HG03196 (cell line): ENCODE measurements at regions not wholly inside any gene's neighbourhood (a gene's known extent, or its start where the extent isn't known, plus 50 kb on each side); places are given as distances from the start of the nearest gene placed in this dataset.

Experiments used
- ATAC-seq: cut with Tn5 transposase; IDR thresholded peaks from one replicate; pipeline ENCODE4 v1.9.1; 2021; ENCODE audit not compliant: unreplicated experiment

DNA sequence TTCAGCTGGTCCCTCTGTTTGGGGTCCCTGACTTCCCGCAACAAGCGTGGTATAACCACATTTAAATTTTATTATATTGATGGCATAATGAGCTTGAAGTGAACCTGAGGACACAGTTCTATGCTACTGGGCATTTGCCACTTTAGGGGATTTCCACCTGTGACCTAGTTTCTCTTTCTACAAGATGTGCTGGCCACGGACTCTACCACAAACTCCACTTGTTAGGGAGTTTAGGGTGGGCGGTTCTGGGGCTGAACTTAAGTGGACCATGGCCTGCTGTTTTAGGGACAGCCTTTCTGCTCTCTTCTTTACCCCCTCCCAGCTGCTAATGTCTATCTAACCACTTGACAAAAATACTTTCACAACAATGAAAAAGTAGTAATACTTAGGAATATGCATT is 1199.1 kb downstream of the SI start:
- ATAC-seq: no peak

- ATAC-seq: no peak
Observed at GRCh38 chr3:163878396-163878795, 1199.9 kb downstream of the SI start.

DNA sequence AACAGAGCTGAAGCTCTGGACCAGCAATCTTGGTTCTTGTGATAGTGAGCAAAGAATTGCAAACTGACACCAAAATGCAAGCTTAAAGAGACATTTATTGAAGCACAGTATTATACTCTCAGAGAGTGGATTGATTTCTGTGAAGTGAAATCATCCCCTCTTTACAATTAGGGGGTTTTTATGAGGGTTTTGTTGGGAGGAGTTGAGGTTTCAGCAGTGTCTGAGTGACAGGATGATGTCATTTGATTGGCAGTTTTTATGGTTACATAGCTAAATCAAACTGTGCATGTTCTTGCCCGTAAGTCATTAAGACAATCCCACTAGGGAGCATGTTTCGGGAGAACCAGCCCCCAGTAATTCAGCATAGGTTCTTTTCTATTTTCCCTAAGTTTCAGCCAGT is 1200.5 kb downstream of the SI start:
- ATAC-seq: no peak

DNA sequence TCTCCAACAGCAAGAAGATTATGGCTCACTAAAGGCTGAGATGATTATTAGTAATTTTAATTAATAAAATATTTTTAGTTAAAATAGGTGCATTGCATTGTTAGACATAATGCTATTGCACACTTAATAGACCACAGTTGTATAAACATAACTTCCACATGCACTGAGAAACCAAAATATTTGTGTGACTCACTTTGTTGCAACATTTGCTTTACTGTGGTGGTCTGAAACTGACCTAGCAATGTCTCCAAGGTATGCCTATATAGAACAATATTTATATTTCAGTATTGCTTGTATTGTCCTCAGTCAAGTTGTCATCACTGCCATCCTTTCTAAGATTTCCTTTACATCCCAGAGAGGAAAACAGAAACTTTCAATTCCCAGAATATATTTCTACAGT is 1215.2 kb downstream of the SI start:
- ATAC-seq: no peak

DNA sequence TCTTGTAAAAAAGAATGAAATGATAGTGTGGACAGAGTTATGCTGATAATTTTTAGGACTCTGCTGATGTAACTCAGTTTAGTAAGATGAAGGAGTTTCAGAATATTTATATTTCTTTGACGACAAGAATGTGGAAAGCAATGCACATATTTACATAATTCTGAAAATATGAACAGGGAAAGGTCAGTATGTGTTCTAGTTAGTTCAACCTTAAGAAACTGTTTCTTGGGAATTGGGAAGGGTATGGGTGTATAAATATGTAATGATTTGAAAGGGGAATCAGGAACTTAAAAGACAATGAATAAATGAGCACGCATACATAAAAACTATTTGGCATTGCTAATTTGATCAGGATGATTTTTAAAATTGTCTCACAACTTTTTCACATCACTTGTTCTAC is 1226.1 kb downstream of the SI start:
- no peak for ATAC-seq

DNA sequence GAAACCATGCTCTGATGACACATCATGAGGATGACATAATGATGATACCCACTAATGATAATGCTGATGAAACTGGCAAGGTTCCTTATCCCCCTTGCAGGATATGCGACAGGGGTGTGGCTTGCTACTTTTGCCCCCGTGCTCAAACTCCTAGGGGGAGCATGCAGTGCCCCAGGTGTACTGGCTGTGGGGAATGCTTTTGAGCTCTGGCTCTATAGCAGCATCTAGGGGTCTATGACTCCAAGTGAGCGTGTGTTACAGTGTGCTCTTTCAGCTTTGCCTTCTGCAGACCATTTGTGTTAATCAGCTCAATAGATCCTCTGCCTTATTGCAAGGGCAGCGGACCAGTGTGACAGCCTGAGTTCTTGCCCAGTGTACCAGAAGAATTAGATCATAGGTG is 1239.5 kb downstream of the SI start:
- no peak for ATAC-seq

DNA sequence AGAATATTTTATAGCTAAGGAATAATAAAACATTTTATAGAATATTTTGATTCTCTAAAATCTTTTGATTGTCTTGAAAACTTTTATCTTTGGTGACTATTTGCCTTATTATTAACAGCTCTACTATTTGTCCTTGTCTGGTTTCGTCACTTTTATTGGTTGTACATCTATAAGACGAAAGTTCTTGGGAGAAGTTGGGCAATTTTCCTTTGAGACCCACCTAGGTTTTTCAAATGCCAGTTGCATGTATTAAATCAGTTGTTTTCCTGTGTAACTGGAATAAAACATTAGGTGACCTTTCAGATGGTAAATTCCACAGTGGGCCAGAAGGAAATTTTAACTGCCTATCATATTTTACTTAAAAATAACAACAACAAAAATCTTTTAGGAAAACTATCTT is 1245.7 kb downstream of the SI start:
- no peak for ATAC-seq

DNA sequence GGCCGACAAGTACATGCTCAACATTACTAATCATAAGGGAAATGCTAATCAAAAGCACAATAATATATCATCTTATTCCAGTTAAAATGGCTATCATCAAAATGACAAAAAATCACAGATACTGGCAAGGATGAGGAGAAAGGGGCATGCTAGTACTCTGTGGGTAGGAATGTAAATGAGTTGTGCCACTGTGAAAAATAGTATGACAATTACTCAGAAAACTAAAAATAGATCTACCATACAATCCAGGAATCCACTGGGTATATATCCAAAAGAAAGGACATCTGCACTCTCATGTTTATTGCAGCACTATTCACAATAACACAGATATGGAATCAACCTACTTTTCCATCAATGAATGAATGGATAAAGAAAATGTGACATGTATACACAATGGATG is 1256.5 kb downstream of the SI start:
- ATAC-seq: no peak

DNA sequence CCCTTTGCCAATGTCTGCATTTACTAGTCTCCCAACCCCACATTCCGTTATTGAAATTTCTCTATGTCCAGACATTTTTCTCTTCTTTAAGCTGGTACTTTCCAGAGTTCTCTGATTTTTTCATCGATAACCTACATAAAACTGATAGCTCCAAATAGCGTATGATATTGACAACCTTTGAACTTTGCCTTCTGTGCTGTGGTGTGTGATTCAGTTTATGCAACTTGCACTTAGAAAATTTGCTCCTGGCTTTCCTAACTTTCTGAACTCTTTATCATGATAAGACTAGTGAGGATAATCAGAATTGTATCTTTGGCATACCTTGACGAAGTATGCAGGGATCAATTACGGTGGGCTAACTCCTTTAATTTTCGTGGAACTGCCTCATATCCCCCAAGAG is 1261.3 kb downstream of the SI start:
- ATAC-seq: no peak

- ATAC-seq: no peak
Observed at GRCh38 chr3:163813935-163814334, 1264.4 kb downstream of the SI start.

DNA sequence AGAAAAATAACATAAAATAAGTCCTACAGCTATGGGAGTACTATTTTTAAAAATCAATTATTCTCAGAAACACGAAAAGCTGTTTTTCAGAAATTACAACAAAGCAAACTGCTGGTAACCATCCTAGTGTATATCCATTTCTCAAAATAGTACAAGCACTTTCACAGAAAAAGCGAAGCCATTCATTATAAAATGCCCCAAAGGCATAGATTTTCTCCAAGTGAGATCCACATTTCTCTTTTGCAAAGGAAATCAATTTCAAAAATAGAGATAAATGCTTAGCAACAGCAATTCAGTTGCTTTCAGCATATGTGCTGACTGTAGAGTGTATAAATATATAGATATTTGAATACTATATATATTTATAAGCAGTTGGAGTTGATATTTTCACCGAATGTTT is 1266.3 kb downstream of the SI start:
- no peak for ATAC-seq

DNA sequence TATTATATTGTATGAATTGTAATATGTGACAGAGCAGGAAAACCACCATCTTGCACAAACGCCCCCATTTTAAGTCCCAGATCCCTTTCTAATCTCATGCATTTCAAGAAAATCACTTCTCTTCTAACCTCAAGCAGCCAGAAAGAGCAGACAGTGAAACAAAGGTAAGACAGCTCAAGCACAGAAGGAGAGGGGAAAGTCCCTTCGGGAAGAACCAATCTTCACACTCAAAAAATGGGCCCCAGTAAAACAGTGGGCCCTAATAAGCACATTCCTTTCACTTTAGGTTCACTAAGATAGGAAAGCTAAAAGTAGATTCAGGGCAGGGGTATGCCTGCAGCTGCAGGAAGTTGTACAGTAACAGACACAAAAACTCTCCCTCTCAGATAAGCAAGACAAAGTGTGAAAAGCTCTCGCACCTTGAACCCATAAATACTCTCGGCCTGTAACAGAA is 1268.7 kb downstream of the SI start:
- no peak for ATAC-seq

- ATAC-seq: no peak
Observed at GRCh38 chr3:163786416-163786815, 1291.9 kb downstream of the SI start.

DNA sequence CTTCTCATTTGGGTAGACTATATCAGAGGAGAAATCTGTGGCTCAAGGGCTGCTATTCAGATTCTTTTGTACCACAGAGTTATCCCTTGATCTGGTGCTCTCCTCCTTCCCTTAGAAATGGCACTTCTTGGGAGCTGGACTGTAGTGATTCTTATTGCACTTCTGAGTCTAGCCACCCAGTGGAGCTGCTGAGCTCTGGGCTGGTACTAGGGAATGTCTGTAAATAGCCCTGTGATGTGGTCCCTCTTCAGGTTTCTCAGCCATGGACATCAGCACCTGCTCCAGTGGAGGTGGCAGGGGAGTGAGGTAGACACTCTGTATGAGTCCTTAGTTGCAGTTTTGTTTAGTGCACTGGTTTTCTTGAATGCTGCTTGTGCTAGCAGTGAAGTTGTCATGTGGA is 1292.6 kb downstream of the SI start:
- ATAC-seq: no peak

DNA sequence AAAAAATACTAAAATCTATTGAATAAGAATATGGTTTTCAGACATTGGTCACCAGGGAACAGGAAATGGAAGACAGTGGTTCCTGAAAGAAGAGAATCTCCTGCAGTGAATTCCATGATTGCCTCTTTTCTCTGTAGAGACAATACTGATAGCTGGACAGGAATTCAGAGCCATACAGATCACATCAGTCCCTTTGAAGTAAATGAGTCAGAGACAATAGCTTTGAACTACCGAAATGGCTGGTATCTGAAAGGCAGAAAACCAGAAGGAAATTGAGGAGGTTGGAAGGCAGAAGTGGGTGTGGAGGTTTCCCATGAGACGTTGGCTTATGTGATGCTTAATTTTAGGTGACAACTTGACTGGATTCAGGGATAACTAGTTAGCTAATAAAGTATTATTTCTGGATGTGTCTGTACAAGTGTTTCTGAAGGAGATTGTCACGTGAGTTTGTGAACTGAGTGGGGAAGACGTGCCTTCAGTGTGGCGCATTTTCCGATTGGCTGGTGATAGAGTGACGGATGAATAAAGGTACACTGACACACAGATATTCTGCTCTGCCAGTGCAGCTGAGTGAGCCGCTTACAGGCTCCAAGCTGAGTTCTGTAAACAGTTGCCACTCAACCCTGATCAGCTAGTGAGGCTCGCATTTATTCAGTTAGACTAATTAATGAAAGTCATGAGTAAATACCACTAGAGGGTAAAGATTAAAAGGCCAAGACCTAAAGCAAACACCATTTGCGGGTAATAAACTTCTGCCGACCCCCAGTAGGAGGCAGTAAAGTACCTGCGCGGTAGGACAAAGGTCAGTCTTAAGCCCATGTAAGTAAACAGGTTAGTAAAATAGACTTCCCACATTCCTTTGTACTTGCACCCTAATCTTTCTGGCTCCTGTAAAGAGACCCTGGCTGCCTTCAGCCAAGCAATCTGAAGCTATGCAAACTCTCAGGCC is 1298.6 kb downstream of the SI start:
- ATAC-seq: no peak

DNA sequence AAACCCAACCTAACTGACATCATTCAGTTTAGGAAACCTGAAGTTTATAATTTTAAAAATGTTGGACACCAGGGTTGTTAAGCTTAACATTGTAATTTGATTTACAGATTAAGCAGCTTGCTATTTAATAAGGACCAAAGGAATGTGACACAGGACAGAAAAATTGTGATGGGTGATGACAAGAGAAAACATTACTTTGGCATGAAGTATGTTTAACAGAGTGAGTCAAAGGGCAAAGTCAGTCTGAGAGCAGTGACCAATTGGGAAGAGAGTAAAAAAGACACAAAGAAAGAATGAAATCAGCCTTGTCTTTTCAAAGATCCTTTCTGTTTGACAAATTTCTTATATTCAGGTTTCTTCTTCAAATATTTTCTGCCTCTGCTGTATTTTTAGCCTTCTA is 1301.6 kb downstream of the SI start:
- ATAC-seq: no peak

DNA sequence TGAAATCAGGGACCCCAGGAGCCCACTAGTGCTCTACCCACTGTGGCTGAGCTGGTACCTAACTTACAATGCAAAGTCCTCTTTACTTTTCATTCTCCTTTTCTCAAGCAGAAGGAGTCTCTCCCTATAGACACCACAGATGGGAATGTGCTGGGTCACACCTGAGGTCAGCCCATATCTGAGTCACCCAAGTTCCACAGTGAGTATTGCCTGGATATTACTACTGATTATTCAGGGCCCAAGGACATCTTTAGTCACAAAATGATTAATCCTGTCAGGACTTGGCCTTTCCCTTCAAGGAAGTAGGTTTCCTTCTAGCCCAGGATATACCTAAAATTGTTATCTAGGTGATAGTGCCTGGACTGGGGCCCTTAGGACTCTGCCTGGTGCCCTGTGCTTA is 1305.2 kb downstream of the SI start:
- ATAC-seq: no peak

GRCh38 chr3:163768048-163768447 is 1310.2 kb downstream of the SI start:
- ATAC-seq: no peak

DNA sequence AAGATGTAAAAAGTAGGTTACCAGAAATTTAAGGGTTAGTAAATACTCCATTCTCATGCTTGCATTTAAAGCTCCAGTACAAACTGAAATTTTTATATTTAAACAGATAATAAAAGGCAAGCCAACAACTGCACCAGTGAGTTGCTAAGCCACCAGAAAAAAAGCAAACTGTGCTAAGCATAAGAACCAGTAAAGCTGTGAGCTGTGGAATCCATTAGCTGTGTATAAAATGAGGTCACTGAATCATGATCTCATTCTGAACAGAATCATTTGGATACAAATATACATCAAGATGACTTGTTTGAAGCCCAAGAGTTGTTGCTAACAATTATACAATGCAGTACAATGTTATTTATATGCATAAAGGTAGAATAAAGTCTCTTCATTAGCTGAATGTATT is 1312.2 kb downstream of the SI start:
- ATAC-seq: no peak

DNA sequence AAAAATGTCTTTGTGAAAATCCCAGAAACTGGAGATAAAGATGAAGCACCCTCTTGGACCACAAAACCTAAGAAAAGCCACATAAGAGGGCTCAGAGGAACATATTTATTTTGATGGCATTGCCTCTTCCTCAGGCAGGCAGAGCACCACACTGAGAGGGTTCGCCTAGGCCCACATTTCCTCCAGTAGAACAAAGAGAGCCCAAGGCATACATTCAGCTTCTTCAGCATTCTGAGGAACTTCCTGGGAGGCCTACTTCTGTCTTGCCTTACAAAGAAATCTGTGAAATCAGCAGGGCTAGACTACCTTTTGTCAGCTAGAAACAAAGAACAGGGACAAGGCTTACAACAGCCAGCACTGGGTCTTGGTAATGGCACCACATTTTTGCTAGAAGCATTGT is 1325.3 kb downstream of the SI start:
- no peak for ATAC-seq

DNA sequence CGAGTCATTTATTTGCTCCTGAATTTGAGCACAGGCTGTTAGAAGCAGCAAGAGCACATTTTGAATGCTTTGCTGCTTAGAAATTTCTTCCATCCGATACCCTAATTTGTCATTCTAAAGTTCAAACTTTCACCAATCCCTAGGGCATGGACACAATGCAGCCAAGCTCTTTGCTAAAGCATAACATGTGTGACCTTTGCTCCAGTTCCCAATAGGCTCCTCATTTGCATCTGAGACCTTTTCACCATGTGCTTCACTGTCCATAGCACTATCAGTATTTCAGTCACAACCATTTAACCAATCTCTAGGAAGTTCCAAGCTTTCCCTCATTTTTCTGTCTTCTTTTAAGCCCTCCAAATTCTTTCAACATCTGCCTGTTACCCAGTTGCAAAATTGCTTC is 1333.1 kb downstream of the SI start:
- no peak for ATAC-seq

DNA sequence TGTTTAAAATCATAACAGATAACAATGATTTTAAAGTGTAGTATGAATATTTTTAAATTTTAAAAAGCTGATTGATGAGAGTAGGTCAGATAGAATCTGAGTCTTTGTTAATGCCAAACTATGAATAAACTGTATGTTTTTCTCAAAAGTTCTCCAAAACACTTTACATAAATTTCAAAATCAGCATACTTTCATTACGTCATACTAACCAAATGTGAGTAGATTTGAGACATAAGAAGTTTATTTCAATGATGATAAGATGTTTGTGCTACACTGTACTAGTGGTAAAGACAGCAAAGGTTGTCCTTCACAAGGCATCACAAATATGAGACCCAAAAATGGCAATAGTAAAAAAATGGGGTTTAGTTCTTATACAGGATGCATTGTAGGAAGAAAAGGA is 1342.9 kb downstream of the SI start:
- no peak for ATAC-seq

- ATAC-seq: no peak
Observed at GRCh38 chr3:163730684-163731083, 1347.6 kb downstream of the SI start.
